HG03135 (cell line): ENCODE measurements at regions not wholly inside any gene's neighbourhood (a gene's known extent, or its start where the extent isn't known, plus 50 kb on each side); places are given as distances from the start of the nearest gene placed in this dataset.

Experiments
- ATAC-seq: cut with Tn5 transposase; IDR thresholded peaks from one replicate; pipeline ENCODE4 v1.9.1; 2021; ENCODE audit warnings: mild to moderate bottlenecking, moderate library complexity; ENCODE audit not compliant: unreplicated experiment

DNA sequence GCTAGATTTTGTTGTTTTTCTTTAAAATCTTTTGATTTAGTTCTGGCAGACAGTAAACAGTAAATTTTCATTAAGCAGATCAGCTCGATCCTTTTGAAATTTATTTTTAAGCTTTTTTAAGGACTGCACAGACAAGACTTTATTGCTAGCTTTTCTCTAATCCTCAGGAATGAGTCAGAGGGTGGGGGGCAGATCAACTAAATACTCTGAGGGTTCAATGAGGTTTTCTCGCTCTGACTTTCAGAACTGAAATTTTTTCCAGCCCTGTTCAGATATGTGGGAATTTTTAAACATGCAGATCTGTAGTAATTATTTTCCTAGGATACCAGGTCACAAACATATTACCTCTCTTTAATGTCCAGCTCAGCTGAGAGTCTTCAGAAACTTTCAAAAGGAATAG lies 977.2 kb downstream of the CDH11 start:
- no peak for ATAC-seq

DNA sequence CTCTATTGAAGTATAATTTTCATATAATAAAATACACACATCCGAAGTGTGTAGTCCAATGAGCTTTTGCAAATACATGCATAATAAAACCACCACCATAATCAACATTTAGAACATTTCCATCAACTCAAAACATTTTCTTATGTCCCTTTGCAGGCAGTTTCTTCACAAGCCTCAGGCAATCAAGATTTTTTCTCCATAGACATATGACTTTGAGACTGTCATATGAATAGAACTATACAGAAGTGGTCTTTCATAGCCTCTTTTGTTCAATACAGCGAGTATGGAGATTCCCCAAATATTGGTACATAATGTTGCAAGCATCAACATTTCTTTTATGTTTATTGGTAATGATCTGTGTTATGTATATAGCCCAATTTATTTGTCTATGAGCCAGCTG lies 983.2 kb downstream of the CDH11 start:
- no peak for ATAC-seq

DNA sequence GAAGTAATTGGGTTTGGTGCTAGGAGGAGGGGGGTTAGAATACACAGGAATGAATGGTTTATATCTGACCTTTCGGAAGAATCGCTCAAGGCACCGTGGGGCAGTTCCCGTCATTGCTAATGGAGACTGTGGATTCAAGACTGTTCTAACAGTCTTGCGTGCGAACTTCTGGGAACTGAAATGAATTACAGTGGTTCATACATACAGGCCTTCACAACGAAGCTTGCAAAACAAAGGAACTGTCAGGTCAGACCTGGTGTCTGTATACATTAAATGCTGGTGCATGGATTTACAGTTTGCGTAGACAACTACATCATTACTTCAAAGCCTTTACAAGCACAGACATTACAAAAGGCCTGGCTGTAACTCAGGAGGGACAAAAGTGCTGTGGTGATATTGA lies 983.9 kb downstream of the CDH11 start:
- no peak for ATAC-seq

DNA sequence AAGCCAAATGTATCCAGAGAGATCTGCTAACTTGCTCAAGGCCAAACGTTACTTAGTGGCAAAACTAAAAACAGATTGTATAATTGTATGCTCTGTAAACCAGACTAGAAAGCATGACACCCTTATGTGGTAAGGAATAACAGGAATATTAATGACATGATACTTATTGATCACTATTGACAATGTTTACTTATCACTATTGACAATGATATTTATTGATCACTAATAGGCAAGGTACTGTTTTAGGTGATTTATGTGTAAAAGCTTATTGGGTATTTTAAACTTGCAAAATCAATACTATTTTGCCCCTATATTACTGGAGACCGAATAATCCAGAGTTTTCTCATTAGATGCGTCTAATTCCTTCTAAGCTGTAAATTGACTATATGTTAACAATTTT lies 985.1 kb downstream of the CDH11 start:
- no peak for ATAC-seq

DNA sequence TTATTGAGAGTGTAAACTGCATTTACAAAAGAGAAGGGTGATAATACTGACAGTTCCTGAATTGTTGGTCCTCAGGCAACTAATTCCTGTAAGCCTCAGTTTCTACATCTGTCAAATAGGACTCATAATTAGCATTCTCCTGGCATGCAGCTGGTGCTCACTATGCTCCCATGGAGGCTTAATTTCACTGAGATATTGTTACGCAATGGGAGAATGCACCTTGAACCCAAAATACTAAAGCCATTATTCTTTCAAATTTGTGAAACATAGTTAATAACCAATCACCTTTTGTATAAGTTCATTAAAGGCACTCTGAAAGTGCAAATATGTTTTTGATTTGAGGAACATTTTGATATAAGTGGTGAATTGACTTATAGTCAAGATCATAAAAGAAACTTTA lies 985.5 kb downstream of the CDH11 start:
- no peak for ATAC-seq

DNA sequence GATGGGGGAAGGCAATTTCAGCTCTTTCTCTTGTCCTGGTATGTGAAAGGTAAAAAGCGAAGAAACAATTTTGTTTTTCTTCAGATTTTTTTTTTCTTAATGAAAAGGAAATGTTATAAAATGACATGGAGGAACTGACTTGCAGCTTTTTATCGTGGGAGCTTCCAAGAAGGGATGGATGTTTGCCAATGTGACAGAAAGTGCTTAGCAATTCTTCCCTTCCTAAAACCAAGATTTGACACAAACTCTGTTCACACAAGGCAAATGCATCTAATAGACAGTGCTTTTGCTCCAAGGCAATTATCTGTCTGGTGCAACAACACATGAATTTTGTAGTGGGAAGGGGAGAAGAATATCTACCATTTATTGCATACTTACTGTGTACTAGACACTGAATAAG lies 988.5 kb downstream of the CDH11 start:
- ATAC-seq: no peak

DNA sequence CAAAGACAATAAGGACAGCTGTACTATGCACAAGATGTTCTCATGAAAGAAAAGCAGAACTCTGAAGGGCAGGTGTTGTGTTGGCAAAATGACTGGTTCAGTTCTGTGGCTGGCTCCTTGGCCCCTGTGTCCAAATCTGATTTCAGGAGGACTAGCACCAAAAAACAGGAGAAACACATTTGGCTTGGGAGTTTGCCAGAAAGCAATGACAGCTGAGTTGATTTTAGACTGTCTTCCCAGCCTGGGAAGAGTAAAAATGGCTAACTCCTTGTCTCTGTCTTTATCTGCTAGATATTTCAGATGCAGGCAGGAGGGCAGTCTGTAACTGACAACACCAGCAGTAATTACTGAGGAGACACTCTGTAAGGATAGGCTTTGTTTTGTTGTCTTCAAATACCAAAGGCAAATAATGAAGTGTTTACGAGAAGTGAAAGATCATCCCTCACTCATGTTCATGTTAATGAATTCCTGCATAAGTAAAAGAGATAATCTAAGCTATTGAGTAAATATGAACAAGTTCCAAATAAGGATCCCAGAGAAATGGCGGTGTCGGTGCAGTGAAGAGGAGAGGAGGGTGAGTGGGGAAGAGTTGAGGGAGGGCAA lies 989.0 kb downstream of the CDH11 start:
- no peak for ATAC-seq

DNA sequence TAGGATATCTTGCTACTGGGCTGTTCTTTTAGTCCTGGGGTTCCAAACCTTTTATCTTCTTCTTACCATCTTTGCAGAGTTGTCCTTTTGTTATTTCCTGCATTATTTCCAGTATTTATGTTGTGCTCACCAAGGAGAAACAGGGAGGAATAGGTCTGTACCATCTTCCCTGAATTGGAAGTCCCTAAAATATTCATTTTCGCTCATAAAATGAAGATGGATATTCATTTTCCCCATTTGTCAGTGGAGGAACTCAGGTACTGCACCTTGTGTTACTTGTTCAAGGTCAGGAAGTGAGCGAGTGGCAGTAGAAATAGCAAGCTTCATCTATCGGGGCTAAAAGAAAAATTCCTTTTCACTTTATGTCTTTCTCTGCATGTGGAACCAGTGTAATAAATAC lies 989.7 kb downstream of the CDH11 start:
- no peak for ATAC-seq

DNA sequence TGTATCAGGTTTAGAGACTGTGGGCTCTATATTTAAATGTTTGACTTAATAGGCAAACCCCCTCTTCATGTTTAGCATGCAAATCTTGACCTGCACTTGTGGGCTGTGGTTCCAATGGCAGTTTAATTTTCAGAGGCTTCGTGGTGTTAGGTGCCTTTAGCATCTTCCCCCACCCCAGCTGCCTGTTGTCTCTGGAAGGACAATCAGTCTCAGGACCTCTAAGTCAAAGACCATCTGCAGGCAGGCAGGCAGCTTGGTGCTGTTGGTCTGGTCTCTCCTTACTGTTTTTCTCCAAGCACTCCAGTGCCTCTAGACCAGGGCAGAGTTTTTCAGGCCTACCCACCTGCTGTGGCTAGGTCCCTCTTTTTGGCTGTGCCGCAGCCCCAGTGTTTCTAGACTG lies 990.4 kb downstream of the CDH11 start:
- ATAC-seq: no peak

DNA sequence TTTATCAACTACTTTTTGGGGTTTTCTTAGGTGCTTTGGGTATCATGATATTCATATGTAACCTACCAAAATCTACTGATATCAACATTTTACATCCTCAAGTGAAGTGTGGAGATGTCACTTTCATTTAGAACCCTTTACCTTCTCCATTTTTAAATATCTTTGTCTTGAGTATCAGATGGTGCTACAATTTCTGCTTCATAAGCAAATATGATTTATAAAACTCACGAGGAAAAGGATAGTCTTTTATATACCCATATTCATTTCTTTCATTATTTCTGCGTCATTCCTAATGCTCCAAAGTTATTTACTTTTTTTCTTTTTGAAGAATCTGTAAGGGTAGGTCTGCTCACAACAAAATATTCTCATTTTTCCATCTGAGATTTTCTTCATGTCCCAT lies 991.7 kb downstream of the CDH11 start:
- no peak for ATAC-seq

DNA sequence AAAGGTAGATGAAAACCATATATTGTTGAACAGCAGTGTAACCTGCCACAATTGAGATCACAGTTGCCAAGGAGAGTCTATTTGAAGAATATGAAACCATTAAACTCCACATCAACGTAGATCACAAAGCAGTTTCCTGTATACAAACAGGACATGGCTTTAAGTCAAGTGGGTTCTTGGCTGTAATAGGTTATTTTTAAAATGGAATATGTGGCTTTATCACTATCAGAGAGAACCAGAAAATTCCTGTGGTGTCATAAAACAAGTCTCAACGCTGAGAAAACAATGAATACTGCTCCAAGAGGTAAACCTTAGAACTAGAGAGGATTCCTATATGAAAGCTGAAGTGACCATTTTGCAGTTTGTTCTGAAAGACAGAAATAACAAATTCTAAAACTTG lies 999.7 kb downstream of the CDH11 start:
- ATAC-seq: no peak

DNA sequence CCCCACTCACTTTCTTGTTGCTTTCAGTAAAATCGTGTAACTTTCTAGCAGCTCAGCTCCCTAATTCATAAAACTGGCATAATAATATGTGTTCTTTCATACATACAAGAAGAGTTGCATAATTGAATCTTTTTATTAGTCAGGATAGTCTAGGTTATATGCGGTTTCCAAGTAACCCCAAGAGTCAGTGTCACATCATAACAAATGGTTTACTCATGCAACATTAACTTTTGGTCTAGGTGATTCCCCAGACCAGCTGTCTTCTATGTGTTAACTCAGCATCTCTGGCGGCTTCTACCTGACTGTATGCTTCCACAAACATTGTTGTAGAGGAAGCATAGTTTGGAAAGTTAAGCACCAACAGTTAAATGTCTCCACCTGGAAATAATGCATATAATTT lies 1000.4 kb downstream of the CDH11 start:
- ATAC-seq: no peak

DNA sequence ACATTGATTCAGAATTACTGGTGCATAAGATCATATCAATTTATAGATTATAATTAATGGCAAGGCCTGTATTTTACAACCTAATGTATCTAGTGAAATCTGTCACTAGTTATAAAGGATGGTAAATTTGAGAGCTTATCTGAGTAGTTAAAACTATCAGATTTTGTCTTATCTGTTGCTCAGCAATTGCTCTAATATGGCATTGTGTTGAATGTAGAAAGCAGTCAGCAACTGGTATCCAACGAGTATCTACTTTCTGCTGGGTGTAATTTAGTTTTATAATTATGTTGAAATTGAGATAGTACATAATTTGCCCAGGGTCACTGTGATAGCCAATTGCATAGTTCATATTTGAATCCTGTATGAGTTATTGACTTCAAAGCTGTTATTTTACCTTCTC lies 1005.7 kb downstream of the CDH11 start:
- no peak for ATAC-seq

DNA sequence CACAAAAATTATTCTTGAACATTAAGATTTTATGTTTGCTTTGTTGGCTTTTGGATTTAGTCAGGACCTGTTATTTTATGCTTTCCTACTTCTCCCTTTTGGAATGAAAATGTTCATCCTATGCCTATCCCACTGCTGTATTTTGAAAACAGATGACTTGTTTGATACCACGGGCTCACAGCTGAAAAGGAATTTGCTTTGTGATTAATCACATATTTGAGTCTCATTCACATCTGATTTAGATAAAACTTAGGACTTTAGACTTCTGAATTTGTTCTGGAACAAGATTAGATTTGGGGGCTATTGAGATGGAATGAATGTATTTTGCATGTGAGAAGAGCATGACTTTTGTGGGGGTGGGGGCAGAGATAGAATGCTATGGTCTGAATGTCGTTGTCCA lies 1012.6 kb downstream of the CDH11 start:
- ATAC-seq: no peak

DNA sequence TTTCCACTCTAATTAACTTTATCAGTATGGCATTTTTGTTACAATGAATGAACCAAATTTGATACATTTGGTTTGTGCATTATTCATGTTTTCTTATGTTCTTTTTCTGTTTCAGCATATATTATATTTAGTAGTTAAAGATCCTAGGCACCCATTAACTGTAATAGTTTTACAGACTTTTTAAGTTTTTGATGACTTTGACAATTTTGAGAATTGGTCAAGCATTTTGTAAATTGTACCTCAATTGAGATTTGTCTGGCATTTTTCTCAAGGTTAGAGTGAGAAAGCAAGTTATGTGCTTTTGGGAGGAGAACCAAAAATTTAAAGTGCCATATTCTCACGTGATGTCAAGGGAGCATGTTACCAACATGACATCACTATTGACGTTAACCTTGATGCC lies 1019.2 kb downstream of the CDH11 start:
- ATAC-seq: no peak

DNA sequence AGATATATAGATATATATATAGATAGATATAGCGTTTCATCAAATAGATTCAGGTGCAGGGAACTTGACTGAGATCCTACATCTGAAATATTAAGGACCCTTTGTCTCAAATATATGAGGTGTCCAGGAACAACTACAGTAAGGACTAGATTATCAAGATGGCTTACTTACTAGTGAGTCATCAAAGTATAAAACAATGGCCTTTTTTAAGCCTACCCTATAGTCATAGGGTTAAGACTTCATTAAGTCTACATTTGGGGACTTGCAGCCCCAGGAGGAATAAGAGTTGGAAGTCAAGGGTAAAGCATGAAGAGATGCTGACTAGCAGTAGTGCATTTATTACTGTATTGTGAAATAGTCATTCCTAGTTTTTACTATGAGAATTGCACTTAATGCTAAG lies 1023.4 kb downstream of the CDH11 start:
- ATAC-seq: no peak

DNA sequence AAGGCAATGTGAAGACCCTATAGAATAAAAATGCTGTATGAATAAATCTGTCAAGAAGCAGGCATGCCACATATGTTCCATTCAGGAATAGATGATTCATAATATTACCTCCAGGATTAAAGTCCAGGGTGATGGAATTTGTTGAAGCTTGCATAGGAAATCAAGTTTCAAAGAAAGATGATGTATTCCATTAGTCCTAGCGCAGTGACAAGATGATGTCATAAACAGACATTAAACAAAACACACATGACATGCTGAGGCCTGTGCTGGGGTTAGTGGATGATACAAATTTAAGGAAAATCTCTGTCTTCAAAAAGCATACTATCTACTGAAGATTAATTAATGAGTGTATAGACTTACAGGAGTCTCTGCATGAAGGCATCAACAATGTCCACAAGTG lies 1025.2 kb downstream of the CDH11 start:
- ATAC-seq: no peak

DNA sequence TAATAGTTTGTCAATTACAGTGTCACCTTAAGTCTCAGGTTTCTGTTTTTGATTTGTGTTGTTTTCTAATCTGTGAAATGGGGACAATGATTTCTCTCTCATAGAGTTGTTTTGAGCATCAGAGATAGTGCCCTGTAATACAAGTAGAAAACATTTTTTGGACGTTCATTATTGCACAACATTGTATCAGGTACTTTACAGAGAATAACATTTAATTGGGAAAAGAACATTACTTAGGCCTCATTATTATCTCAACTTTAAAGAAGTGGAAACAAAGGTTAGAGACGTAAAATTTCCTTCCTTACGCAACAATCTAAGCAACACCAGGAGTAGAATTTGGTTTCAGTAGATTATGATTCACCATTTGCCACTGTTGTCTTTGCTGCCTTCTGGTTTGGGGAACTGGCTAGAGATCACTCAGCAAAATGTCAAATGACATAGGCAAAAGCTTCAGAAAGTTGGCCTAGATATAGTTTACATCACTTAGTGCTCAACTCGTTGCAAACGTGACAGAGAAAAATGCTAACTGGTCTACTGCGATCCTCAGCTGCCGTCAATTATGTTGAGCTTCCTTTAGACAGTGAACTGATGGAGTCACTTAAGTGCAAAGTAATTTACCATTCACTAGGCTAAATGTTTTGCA lies 1026.8 kb downstream of the CDH11 start:
- ATAC-seq: no peak

DNA sequence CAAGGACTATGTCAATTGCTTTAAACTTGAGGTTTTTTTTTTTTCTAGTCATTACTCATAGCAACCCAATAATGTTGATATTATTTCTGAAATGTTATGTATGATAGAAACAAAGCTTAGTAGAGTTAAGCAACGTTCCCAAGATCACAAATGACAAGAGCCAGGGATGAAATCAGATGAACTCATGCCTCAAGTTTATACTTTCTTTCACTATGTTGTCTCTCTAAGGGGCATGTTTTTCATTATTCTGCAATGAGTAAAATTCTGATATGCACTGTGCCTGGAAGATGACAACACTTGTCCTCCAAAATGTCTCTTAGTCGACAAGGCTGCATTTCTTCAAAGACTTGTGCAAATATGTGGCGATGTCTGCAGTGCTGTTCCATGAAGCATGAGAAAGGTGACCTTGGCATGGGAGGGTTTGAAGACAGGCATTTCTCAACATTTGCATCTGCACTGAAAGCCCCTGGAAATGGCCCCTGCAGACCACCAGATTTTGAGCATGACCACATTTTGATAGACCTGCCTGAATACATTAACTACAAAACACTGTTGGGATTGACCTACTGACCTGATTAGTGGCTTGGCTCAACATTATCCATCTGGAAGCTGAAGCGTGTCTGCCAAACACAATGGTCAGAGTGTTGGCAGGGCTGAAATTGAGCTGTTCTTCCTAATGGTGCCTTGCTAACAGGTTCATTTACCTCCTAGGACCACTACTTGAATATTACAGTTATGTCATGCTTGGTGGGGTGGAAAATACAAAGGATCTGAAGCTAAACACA lies 1027.5 kb downstream of the CDH11 start:
- no peak for ATAC-seq

DNA sequence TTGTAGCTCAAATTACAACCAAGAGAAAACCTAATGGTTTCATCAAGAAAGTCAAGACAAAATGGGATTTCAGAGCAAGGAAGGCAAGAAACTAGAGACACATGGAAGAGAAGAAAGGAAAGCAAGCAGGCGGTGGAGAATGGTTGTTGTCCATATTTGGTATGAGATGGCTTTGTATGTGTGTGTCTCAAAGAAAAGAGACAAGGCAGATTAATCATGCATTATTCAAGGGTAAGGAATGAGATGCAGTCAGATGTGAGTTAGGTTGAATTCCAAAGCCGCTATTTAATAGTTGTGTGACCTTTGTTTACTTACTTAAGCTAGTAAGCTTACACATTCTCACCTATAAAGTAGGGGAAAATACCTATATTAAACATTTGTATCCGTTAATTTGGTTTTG lies 1029.6 kb downstream of the CDH11 start:
- no peak for ATAC-seq

DNA sequence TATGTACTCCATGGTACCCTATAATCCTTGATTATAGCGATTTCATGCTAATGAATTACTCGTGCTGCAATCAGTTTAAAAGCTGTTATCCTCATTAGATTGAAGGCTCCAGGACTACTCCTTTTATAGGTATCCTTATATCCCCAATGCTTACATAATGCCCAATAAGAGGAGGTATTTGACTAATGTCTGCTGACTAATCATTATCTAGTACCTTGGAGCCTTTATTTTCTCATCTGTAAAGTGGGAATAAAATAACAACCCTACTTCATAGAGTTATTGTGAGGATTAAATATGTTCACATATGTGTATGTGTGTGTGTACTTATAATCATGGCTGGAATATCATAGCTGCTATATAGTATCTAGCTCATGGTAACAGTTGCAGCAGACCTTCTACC lies 1031.5 kb downstream of the CDH11 start:
- no peak for ATAC-seq

DNA sequence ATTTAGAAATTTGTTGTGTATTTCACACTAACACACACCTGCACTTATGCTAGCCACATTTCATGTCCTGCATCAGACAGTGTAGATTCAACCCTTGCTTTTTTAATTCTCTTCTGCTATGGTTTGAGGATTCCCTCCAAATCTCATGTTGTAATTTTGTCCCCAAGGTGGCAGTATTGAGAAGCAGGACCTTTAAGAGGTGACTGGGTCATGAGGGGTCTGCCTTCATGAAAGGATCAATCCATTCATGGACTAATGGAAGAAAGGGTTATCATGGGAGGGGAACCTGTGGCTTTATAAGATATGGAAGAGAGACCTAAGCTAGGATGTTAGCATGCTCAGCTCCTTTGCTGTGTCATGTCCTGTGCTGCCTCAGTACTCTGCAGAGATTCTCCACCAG lies 1032.2 kb downstream of the CDH11 start:
- ATAC-seq: no peak
